Stomach (tissue), 4 donors: ENCODE measurements at regions not wholly inside any gene's neighbourhood (a gene's known extent, or its start where the extent isn't known, plus 50 kb on each side); places are given as distances from the start of the nearest gene placed in this dataset.

Experiments
- CTCF ChIP-seq, 7 experiments: fragments of 450-650 bp in 4 of 7; fragments of 200-600 bp in 3 of 7; sonication (generic) in 3 of 7; IDR thresholded peaks; one replicate each; pipeline ENCODE4 v1.5.1; 2016 to 2019; ENCODE audit warnings: antibody characterized with exemption in 7 of 7, control low read depth in 2 of 7, mild to moderate bottlenecking in 1 of 7
- POLR2A ChIP-seq, 4 donors: fragments of 450-650 bp; IDR thresholded peaks; one replicate each; pipeline ENCODE4 v1.6.1; 2016; ENCODE audit warnings: antibody characterized with exemption in 4 of 4, control low read depth in 2 of 4, mild to moderate bottlenecking in 1 of 4, moderate library complexity in 1 of 4
- POLR2AphosphoS5 ChIP-seq, 3 donors: sonication (generic); formaldehyde crosslinking; IDR thresholded peaks; one replicate each; pipeline ENCODE4 v1.6.1; 2016; ENCODE audit warnings: antibody characterized with exemption in 3 of 3

GRCh38 chr2:120541553-120541932, 194.1 kb upstream of the GLI2 start:
- no peak for TF ChIP-seq POLR2A (IDR thresholded peaks at IDR 0.05)
- no peak for TF ChIP-seq POLR2AphosphoS5 (IDR thresholded peaks at IDR 0.05)
- no peak for TF ChIP-seq CTCF (IDR thresholded peaks at IDR 0.05)
